HG03025 (cell line): ENCODE measurements at regions not wholly inside any gene's neighbourhood (a gene's known extent, or its start where the extent isn't known, plus 50 kb on each side); places are given as distances from the start of the nearest gene placed in this dataset.

Source experiments
- ATAC-seq: cut with Tn5 transposase; IDR thresholded peaks from one replicate; pipeline ENCODE4 v1.9.1; 2021; ENCODE audit warnings: mild to moderate bottlenecking, moderate library complexity; ENCODE audit not compliant: unreplicated experiment, low FRiP score

GRCh38 chr14:22393796-22394195 is 195.2 kb downstream of the DAD1 start:
- ATAC-seq, result no peak

- ATAC-seq, result no peak
These were observed 197.0 kb downstream of the DAD1 start for GRCh38 chr14:22391908-22392565.

DNA sequence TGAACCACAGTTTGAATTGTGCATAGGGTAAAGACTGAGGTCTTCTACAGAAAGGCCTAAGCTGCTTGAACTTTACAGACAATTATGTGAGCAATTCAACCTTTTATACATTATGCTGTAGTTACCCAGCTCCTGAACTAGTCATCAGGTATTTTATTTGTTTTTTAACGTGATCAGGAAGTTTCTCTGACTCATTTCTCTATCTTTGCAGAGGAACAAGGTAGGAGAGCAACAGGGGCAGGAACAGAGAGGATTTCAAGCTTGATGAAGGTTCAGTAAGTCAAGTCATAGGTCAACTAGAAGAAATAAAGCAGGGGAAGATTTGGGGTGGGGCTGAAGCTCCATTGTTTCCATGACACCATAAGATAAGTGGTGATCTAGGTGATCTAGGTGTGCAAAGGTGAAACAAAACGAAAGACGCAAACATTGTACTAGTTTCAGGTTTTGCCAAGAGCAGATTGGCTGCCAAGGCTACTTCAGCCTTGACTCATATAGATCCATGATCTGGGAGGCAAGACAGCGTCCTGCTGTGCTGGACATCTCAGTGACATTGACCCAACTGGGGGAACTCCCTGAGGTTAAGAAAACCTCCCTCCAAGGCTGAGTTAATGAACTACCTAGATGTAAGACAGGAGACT is 198.1 kb downstream of the DAD1 start:
- no peak for ATAC-seq

- no peak for ATAC-seq
These were observed 198.8 kb downstream of the DAD1 start for GRCh38 chr14:22390195-22390594.

- ATAC-seq, result no peak
These were observed 200.1 kb downstream of the DAD1 start for GRCh38 chr14:22388669-22389595.

DNA sequence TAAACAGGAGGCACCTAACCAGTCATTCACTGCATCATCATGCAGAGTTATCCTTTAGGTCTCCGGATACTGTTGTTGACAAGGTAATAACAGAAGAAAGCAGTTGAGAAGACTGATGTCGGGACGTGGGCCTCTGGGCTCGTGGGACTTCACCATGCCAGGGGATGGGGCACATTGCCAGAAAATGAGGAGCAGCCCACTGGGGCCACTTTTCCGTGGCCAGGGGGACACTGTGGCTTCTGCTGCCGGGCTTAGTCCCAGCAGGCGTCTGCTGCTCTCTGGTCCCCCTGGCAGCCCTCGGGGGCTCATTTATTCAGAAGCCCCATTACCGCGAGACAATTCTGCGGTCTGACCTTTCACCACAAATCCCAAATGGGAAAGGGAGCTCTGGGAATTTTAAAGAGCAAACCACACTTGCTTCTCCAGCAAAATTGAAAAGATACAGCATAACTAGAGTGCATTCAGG is 201.2 kb downstream of the DAD1 start:
- ATAC-seq, result no peak

DNA sequence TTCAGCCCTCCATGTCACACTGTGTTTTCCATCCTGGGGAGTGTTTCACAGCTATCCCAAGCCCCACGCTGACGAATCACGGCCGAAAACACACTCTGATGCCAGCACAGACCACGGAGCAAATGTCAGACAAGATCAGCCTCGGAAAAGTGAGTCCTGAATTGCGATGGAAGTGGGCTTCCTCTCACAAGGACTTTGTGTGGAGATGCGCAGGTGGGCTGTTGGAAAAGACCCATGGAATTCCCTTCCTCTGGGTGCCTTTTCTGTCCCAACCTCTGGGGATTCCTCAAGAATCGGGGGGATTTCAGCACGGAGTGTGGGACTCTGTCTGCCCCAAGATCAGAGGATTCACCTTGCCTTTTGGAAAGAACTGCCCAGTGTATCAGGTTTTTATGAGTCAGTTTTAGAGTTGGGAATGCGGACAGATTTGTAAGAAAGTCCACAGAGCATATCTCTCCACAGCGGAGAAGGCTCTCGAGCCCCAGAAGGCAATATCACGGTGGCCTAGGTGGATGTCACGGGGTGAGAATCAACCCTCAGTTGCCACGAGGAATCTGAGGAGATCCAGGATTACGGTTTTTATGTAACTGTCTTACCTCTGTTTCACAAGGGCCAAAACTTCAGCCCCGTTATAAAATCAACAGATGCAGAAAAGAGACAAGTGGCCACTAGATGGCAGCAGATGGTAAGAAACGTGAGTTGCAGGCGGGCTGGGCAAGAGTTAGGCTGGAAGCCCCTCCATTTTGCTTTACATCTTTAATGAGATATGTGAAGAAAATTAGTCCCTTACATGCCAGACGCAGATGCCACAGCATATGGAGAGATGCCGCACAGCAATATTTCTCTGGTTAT is 201.9 kb downstream of the DAD1 start:
- no peak for ATAC-seq

- no peak for ATAC-seq
These were observed 204.0 kb downstream of the DAD1 start for GRCh38 chr14:22384974-22385526.

DNA sequence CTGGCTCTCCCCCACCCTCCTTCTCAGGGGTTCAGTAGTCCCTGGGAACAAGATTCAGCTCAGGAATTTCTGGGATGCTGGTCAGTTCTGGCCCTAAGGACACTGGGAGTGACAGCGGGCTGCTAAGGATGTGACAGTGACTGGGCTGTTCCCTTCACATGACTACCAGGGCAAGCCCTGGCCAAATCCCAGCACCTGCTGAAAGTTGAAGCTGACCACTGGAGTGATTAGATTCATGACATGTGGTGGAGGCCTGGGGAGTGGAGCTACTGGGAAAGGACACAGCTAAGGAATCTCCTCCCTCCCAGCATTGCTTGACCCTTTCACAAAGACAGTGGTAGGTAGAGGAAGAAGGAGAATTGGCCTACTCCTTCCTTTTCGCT is 204.9 kb downstream of the DAD1 start:
- no peak for ATAC-seq

GRCh38 chr14:22383515-22384166 is 205.4 kb downstream of the DAD1 start:
- no peak for ATAC-seq

DNA sequence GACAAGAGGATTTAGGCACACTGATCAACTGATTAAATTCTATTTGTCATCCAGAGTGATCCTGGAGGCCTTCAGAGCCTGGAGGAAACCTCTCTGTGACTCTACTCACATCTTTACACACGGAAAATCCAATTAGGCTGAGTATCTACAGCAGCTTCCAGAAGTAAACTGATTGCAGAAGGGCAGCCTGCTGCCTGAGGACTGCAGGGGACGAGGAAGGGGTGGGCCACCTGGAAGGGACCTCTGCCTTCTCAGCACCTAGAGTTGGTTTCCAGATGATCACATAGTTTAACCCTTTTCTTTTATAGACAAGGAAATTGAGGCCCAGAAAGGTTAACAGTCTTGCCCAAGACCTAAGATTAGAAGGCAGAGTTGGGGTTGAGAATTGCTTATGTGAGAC is 206.1 kb downstream of the DAD1 start:
- ATAC-seq, result no peak

DNA sequence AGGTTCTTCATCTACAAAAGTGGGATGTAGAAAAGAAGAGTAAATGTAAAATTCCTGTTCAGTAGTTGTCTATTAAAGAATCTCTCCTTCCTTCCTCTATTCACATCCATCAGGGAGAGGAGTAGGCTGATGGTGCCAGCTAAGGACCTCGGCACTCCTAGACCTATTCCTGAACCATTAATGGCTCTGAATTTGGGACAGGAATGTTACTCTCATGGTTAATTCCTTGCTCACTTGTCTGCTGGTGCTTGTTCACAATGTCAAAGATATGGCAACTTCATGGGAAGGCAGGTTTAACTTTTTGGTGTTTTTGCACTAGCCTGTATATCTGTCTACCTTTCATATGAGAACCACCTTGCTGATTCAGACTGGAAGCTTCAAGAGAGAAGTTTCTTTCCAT is 206.6 kb downstream of the DAD1 start:
- no peak for ATAC-seq

DNA sequence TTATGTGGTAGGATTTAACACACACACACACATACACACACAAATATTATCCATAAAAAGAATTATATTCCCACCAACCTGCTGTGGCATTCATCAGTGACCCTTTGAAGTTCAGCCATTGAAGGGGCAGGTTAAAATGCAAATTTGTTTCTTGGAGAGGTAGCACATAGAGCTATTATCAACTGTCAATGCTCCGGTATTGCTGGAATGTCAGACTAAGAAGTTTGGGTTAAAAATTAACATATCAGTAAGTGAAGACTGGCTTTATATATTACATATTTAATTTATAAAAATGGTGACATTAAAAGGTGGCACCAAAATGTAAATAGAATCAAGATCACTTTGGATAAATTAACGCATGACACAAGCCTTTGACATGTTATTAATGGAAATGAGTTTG is 207.3 kb downstream of the DAD1 start:
- no peak for ATAC-seq

DNA sequence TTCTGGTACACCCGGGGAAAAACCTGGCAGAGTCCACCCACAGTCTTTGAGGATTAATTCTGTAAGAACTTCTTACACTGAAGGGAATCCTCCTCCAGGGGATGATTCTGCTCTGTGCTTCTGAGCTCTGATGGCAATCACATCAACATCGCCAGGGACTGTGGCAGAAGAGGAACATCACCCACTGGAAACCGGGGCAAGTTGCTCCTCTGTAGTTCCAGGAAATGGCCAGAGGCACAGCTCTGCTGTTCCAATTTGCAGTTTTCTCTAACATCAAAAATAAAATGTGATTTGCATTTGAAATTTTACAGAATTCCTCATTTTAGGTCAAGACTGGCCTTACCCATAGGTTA is 207.6 kb downstream of the DAD1 start:
- no peak for ATAC-seq

DNA sequence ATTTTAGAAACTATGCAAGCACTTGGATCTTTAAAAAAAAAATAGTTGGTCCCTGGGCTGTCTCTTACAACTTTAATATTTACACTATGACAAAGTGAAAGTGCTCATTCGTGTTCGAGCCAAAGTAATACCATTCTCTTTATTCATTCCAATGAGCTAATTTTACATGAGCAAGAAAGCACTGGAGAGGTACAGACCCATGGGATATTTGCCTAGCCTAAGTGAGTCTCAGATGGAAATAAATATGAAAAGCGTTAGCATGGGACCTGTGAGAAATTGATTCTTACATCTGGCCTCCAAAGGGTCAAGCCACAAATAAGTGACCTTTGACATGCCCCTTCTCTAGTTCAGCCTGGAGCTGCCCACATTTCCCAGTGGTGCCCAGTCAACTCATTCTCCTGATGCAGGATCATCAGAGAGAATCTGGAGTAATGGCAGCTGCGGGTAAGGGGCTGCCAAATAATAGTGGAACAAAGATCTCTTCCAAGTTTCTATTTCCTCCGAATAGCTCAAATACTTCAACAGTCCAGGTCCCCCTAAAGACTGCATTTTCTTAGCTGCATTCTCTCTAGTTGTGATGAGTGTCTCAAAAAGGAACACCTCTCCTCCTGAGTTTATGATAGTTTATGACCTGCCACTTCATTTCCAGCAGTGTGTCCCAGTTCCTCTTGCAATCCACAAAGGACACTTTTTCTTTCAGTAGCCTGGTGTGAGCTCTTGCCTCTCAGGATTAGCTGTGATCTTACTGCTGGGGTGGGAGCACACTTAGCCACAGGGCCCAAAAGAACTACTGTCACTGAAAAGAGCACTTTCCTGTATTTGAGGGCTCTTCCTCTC is 208.2 kb downstream of the DAD1 start:
- no peak for ATAC-seq

DNA sequence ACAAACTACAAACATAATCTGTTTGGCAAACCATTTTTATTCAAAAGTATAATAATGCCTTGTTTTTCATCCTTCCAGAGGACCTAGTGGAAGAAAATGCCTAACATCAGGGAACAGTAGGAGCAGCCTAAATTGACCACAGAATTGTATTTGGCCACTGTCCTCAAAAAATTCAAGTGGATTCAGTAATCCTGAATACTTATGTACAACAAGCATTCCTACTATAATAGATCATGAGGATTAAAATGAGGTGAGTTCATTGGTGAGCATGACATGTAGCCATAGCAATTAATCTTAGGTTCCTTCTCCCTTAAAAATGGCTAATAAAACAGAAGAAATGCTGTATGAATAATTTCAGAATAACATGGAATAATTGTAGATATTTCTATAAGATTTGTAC is 209.3 kb downstream of the DAD1 start:
- ATAC-seq, result no peak

- ATAC-seq, result no peak
These were observed 210.8 kb downstream of the DAD1 start for GRCh38 chr14:22378181-22378580.

DNA sequence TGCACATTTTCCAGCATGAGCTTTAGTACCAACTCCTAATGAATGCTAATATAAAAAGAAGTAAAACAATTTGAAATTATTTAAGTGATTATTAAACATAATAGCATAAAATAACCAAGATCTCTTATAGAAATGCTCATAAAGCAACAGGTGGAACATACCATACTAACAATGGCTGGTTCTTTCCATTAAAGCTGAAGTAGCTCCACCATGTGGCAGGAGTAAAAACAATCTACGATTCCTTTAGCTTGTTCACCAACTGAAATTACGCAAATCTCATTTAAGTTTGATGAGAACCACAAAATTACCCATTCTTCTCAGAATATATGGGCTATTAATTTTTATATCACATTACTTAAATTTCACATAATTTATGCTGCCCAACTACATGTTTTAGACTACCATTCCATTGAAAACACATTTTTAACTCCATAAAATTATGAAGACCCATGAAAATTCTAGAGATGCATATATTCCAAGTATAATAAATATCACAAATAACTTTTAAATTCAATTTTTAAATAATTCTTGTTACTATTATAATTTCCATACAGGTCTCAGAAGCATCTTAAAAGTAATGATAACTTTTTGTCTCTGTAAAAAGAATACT is 213.6 kb downstream of the DAD1 start:
- no peak for ATAC-seq
